Parathyroid adenoma (tissue), 2 donors: ENCODE measurements at regions not wholly inside any gene's neighbourhood (a gene's known extent, or its start where the extent isn't known, plus 50 kb on each side); places are given as distances from the start of the nearest gene placed in this dataset.

Source experiments
- H2AFZ ChIP-seq: fragments of 300-600 bp; sonication (generic); one replicate; pipeline ENCODE4 v1.7.0; 2017; ENCODE audit warnings: antibody characterized with exemption, mild to moderate bottlenecking
- H3K27ac ChIP-seq: fragments of 300-600 bp; sonication (generic); one replicate; pipeline ENCODE4 v1.7.0; 2017
- H3K27me3 ChIP-seq: fragments of 300-600 bp; sonication (generic); one replicate; pipeline ENCODE4 v1.7.0; 2017; ENCODE audit warnings: low read length; ENCODE audit not compliant: control insufficient read depth, insufficient read depth
- H3K36me3 ChIP-seq: fragments of 300-600 bp; sonication (generic); one replicate; pipeline ENCODE4 v1.7.0; 2017; ENCODE audit warnings: low read length; ENCODE audit not compliant: control insufficient read depth, insufficient read depth
- H3K4me1 ChIP-seq: fragments of 300-600 bp; sonication (generic); one replicate; pipeline ENCODE4 v1.7.0; 2017; ENCODE audit warnings: control low read depth
- H3K4me2 ChIP-seq: fragments of 300-600 bp; sonication (generic); one replicate; pipeline ENCODE4 v1.7.0; 2017; ENCODE audit warnings: low read length
- H3K4me3 ChIP-seq: fragments of 300-600 bp; sonication (generic); one replicate; pipeline ENCODE4 v1.7.0; 2017; ENCODE audit warnings: low read depth, low read length
- H3K79me2 ChIP-seq: fragments of 300-600 bp; sonication (generic); one replicate; pipeline ENCODE4 v1.7.0; 2017; ENCODE audit warnings: control low read depth
- H3K9ac ChIP-seq: fragments of 300-600 bp; sonication (generic); one replicate; pipeline ENCODE4 v1.7.0; 2017; ENCODE audit warnings: mild to moderate bottlenecking
- H3K9me3 ChIP-seq: fragments of 300-600 bp; sonication (generic); one replicate; pipeline ENCODE4 v1.7.0; 2017; ENCODE audit warnings: low read length; ENCODE audit not compliant: control insufficient read depth
- CTCF ChIP-seq: fragments of 300-600 bp; sonication (generic); IDR thresholded peaks from one replicate; pipeline ENCODE4 v1.7.0; 2017; ENCODE audit warnings: antibody characterized with exemption, mild to moderate bottlenecking
- donor health status: primary hyperparathyroidism.

- H3K27ac ChIP-seq = no peak overlapping the region
- no peak for TF ChIP-seq CTCF
- H3K4me3 ChIP-seq = no peak overlapping the region
- no peaks in the 10 kb centered on the region for H3K27me3 ChIP-seq
- no peaks in the 10 kb centered on the region for H3K36me3 ChIP-seq
- H3K79me2 ChIP-seq = no peaks in the 10 kb centered on the region
- no peak overlapping the region for H3K4me2 ChIP-seq
- H3K9me3 ChIP-seq = no peaks in the 10 kb centered on the region
- no peak overlapping the region for H3K9ac ChIP-seq
- H3K4me1 ChIP-seq = no peaks in the 10 kb centered on the region
- no peak overlapping the region for H2AFZ ChIP-seq
These were observed 664.8 kb downstream of the STK39 start for GRCh38 chr2:167582619-167583018.

- Histone ChIP-seq H2AFZ (no peak overlapping the region), H3K9ac (no peak overlapping the region), H3K4me1 (no peaks in the 10 kb centered on the region), H3K4me3 (no peak overlapping the region), H3K9me3 (no peaks in the 10 kb centered on the region), H3K36me3 (no peaks in the 10 kb centered on the region), H3K27me3 (no peaks in the 10 kb centered on the region), H3K27ac (no peak overlapping the region), H3K79me2 (no peaks in the 10 kb centered on the region), H3K4me2 (no peak overlapping the region)
- no peak for TF ChIP-seq CTCF
These were observed 665.3 kb downstream of the STK39 start for GRCh38 chr2:167581961-167582574.

GRCh38 chr2:167579826-167580225 lies 667.6 kb downstream of the STK39 start:
- H2AFZ ChIP-seq = no peak overlapping the region
- H3K4me3 ChIP-seq = no peak overlapping the region
- H3K4me2 ChIP-seq = no peak overlapping the region
- no peaks in the 10 kb centered on the region for H3K4me1 ChIP-seq
- H3K9ac ChIP-seq = no peak overlapping the region
- no peaks in the 10 kb centered on the region for H3K36me3 ChIP-seq
- no peaks in the 10 kb centered on the region for H3K79me2 ChIP-seq
- no peak overlapping the region for H3K27ac ChIP-seq
- H3K9me3 ChIP-seq = no peaks in the 10 kb centered on the region
- H3K27me3 ChIP-seq = no peaks in the 10 kb centered on the region
- no peak for TF ChIP-seq CTCF

GRCh38 chr2:167575276-167575675 lies 672.1 kb downstream of the STK39 start:
- Histone ChIP-seq H3K4me3 (no peak overlapping the region), H3K9ac (no peak overlapping the region), H3K4me2 (no peak overlapping the region), H3K4me1 (no peaks in the 10 kb centered on the region), H3K9me3 (no peaks in the 10 kb centered on the region), H2AFZ (no peak overlapping the region), H3K79me2 (no peaks in the 10 kb centered on the region), H3K27me3 (no peaks in the 10 kb centered on the region), H3K27ac (no peak overlapping the region), H3K36me3 (no peaks in the 10 kb centered on the region)
- no peak for TF ChIP-seq CTCF

GRCh38 chr2:167572883-167573619 lies 674.3 kb downstream of the STK39 start:
- no peak for TF ChIP-seq CTCF
- no peaks in the 10 kb centered on the region for H3K4me1 ChIP-seq
- no peak overlapping the region for H3K4me3 ChIP-seq
- H2AFZ ChIP-seq = no peak overlapping the region
- no peaks in the 10 kb centered on the region for H3K36me3 ChIP-seq
- H3K9ac ChIP-seq = no peak overlapping the region
- no peak overlapping the region for H3K4me2 ChIP-seq
- no peaks in the 10 kb centered on the region for H3K27me3 ChIP-seq
- H3K9me3 ChIP-seq = no peaks in the 10 kb centered on the region
- H3K79me2 ChIP-seq = no peaks in the 10 kb centered on the region
- H3K27ac ChIP-seq = no peak overlapping the region
